PC-9 (cell line): ENCODE measurements at regions not wholly inside any gene's neighbourhood (a gene's known extent, or its start where the extent isn't known, plus 50 kb on each side); places are given as distances from the start of the nearest gene placed in this dataset.

ENCODE experiments used
- CTCF ChIP-seq: fragments of 200-600 bp; sonication (generic); conservative IDR thresholded peaks from 2 replicates; pipeline ENCODE4 v1.6.1; 2017; ENCODE audit warnings: mixed run types, antibody characterized with exemption, mild to moderate bottlenecking, moderate library complexity
- EZH2 ChIP-seq: fragments of 200-600 bp; sonication (generic); IDR thresholded peaks from 2 replicates; pipeline ENCODE4 v1.8.0; 2017; ENCODE audit warnings: antibody characterized with exemption, low read depth

DNA sequence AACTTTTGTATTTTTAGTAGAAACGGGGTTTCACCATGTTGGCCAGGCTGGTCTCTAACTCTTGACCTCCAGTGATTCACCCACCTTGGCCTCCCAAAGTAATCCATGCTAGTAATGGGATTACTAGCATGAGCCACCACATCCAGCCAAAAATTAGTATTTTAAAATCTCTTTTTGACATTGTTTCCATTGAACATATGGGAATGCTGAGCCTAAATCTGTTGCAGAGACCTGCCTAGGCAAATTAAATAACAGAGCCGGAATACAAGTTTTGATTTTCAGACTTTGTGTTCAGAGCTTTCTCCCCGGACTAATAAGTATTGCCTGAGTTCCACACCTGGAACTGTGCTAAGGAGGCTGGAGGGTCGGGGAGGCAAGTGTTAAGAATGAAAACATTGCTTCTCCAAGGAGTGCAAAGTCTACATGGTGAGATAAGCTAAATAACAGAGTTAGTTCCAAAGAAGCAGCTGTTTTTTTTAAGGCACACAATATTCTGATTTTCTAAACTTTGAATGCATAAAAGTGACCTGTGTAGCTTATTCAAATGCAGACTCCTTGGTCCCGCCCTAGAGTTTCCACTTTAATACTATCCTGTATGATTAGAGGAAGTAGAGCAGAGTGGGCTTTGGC, 150.6 kb upstream of the CELF4 start:
- TF ChIP-seq EZH2 (no peak), CTCF (no peak)
